Endothelial cell of umbilical vein (primary cell): ENCODE measurements at regions not wholly inside any gene's neighbourhood (a gene's known extent, or its start where the extent isn't known, plus 50 kb on each side); places are given as distances from the start of the nearest gene placed in this dataset.

Experiments used
- BruUV-seq: library from RNA; stranded (reverse); fragments of 400-500 nt; replicated peaks from 2 replicates; lab custom pipeline; 2021; lab: Mats Ljungman, UMichigan
- CTCF ChIA-PET: fragments of 300-600, 350-600 bp; sonication (Branson Sonifier 250); formaldehyde crosslinking; loops from one replicate; lab custom pipeline; 2021; ENCODE audit warnings: antibody characterized with exemption, inconsistent platforms; lab: Charles Lee
- POLR2A ChIA-PET: fragments of 300-600, 350-600 bp; sonication (Branson Sonifier 250); formaldehyde crosslinking; loops from one replicate; lab custom pipeline; 2021; ENCODE audit warnings: antibody characterized with exemption, inconsistent platforms; lab: Charles Lee
- DNase-seq: peaks from one replicate; pipeline ENCODE4 v3.0.0-alpha.2; 2011; ENCODE audit warnings: low read depth, low spot score
- FAIRE-seq: peaks from 2 replicates; lab custom pipeline; 2011; peaks lifted over from hg19 to GRCh38; lab: Jason Lieb, UNC
- H2AFZ ChIP-seq: 2 replicates; pipeline ENCODE4 v1.6.0; 2012; ENCODE audit warnings: low read depth, low read length, control low read depth, inconsistent platforms
- H3K27ac ChIP-seq: 2 replicates; pipeline ENCODE4 v1.5.1; 2011; ENCODE audit warnings: low read depth, mild to moderate bottlenecking, control low read depth, low read length, moderate library complexity; ENCODE audit not compliant: insufficient read depth
- H3K27me3 ChIP-seq, 2 experiments: 2 replicates each; pipeline versions ENCODE4 v1.6.0 to v1.6.1; 2011; ENCODE audit warnings: low read length in 2 of 2, mixed read lengths in 1 of 2; ENCODE audit not compliant: control insufficient read depth in 2 of 2, insufficient read depth in 2 of 2
- H3K36me3 ChIP-seq, 2 experiments: 2 replicates in 1 of 2; 3 replicates in 1 of 2; pipeline ENCODE4 v1.5.1; 2011; ENCODE audit warnings: low read length in 2 of 2, mild to moderate bottlenecking in 1 of 2, moderate library complexity in 1 of 2; ENCODE audit not compliant: control insufficient read depth in 2 of 2, insufficient read depth in 2 of 2; ENCODE audit errors: extremely low read depth in 1 of 2
- H3K4me1 ChIP-seq: 3 replicates; pipeline ENCODE4 v1.5.1; 2011; ENCODE audit warnings: mild to moderate bottlenecking, low read length; ENCODE audit not compliant: control insufficient read depth, insufficient read depth; ENCODE audit errors: extremely low read depth
- H3K4me2 ChIP-seq: 2 replicates; pipeline ENCODE4 v1.6.1; 2011; ENCODE audit warnings: low read length, control low read depth, mixed read lengths; ENCODE audit not compliant: insufficient read depth
- H3K4me3 ChIP-seq, 3 experiments: fragments of 200-600 bp in 1 of 3; sonication (generic), shearing (Covaris generic) in 1 of 3; replicated peaks in 1 of 3; 2 replicates each; pipeline ENCODE4 v1.5.1; 2011 to 2016; ENCODE audit warnings: control low read depth in 3 of 3, low read length in 3 of 3, mild to moderate bottlenecking in 2 of 3, inconsistent platforms in 1 of 3, low read depth in 1 of 3, moderate library complexity in 1 of 3; ENCODE audit not compliant: insufficient read depth in 1 of 3
- H3K79me2 ChIP-seq: 2 replicates; pipeline ENCODE4 v1.6.0; 2012; ENCODE audit warnings: low read length, inconsistent platforms; ENCODE audit not compliant: control insufficient read depth, insufficient read depth
- H3K9ac ChIP-seq: replicated peaks from 2 replicates; pipeline ENCODE3; 2011; ENCODE audit warnings: low read length, control low read depth; ENCODE audit not compliant: insufficient read depth; ENCODE audit errors: extremely low read depth
- H3K9me1 ChIP-seq: replicated peaks from 3 replicates; pipeline ENCODE4 v1.6.0; 2011; ENCODE audit warnings: mild to moderate bottlenecking, low read length; ENCODE audit not compliant: control insufficient read depth, insufficient read depth; ENCODE audit errors: extremely low read depth
- H3K9me3 ChIP-seq: replicated peaks from 2 replicates; pipeline ENCODE4 v1.5.1; 2012; ENCODE audit warnings: low read length, inconsistent platforms; ENCODE audit not compliant: control insufficient read depth, insufficient read depth
- H4K20me1 ChIP-seq: replicated peaks from 2 replicates; pipeline ENCODE3; 2011; ENCODE audit warnings: mild to moderate bottlenecking, low read length; ENCODE audit not compliant: control insufficient read depth, insufficient read depth; ENCODE audit errors: extremely low read depth
- CTCF ChIP-seq, 2 donors: IDR thresholded peaks; 1 replicate in 1 of 2; 2 replicates in 1 of 2; pipeline ENCODE4 v1.5.1; 2011; ENCODE audit warnings: low read length in 2 of 2, mild to moderate bottlenecking in 2 of 2, moderate library complexity in 2 of 2, control low read depth in 1 of 2, inconsistent platforms in 1 of 2, low read depth in 1 of 2; ENCODE audit not compliant: insufficient read depth in 1 of 2; ENCODE audit errors: extremely low read depth in 1 of 2
- EZH2 ChIP-seq: IDR thresholded peaks from 2 replicates; pipeline ENCODE4 v1.6.1; 2012; ENCODE audit warnings: borderline replicate concordance, low read depth, mild to moderate bottlenecking, moderate library complexity, low read length, inconsistent platforms; ENCODE audit not compliant: severe bottlenecking
- FOS ChIP-seq: IDR thresholded peaks from 2 replicates; pipeline ENCODE4 v1.6.1; 2011; ENCODE audit warnings: mild to moderate bottlenecking, low read length, moderate library complexity, borderline replicate concordance; ENCODE audit not compliant: insufficient read depth
- GATA2 ChIP-seq: IDR thresholded peaks from 2 replicates; pipeline ENCODE4 v1.7.0; 2011; ENCODE audit warnings: low read depth, mild to moderate bottlenecking, moderate library complexity, mixed read lengths, low read length; ENCODE audit not compliant: insufficient read length, insufficient read depth
- JUN ChIP-seq: IDR thresholded peaks from 2 replicates; pipeline ENCODE4 v1.6.1; 2011; ENCODE audit warnings: borderline replicate concordance, low read depth; ENCODE audit not compliant: insufficient read length, insufficient read depth
- MAX ChIP-seq: IDR thresholded peaks from 2 replicates; pipeline ENCODE4 v1.6.1; 2011; ENCODE audit not compliant: insufficient read depth, insufficient read length
- MYC ChIP-seq: IDR thresholded peaks from one replicate; pipeline ENCODE4 v1.6.1; 2011; ENCODE audit warnings: mild to moderate bottlenecking, low read depth, low read length
- POLR2A ChIP-seq: IDR thresholded peaks from 2 replicates; pipeline ENCODE4 v1.6.1; 2012; ENCODE audit warnings: low read depth, mild to moderate bottlenecking, control low read depth, low read length
- POLR2AphosphoS5 ChIP-seq: IDR thresholded peaks from 2 replicates; pipeline ENCODE4 v1.6.1; 2012; ENCODE audit warnings: low read depth, mild to moderate bottlenecking, control low read depth, low read length, moderate library complexity; ENCODE audit not compliant: insufficient read depth
- dilution Hi-C: fragments of 300-500 bp; cut with MboI; formaldehyde crosslinking; loops from one replicate; pipeline ENCODE4 v1.15.0; 2019; ENCODE audit warnings: low sequenced_read_pairs; ENCODE audit not compliant: extremely low pct_ligation_motif_present
- intact Hi-C: fragments of 100-400 bp; cut with micrococcal nuclease; formaldehyde crosslinking; loops from one replicate; pipeline ENCODE4 v1.10.0; 2022

- DNase-seq = no peak
- no peak for TF ChIP-seq CTCF (IDR thresholded peaks at IDR 0.05; ENCODE audit: extremely low read depth in 1 of 2, insufficient read depth in 1 of 2, low read depth in 1 of 2, low read length in 2 of 2)
- no peak for TF ChIP-seq EZH2
- TF ChIP-seq POLR2A = no peak
- no peak for TF ChIP-seq POLR2AphosphoS5
- TF ChIP-seq MAX = no peak
- TF ChIP-seq JUN = no peak
- no peak for TF ChIP-seq GATA2
- TF ChIP-seq FOS = no peak
- TF ChIP-seq MYC = no peak
- BruUV-seq = no TSS peak
Measured at GRCh38 chr15:47983533-47983932, 137.3 kb upstream of the SLC24A5 start.

More at GRCh38 chr15:47983533-47983932, 137.3 kb upstream of the SLC24A5 start:
- no peak overlapping the region for H3K4me3 ChIP-seq
- intact Hi-C loops (no loop called here), dilution Hi-C loops (no loop called here)
- H3K27me3 ChIP-seq = peaks cover 0 to under 1% of the 10 kb centered on the region in 2 experiments
- H3K9ac ChIP-seq = no peak overlapping the region
- no peak overlapping the region for H3K27ac ChIP-seq
- H3K36me3 ChIP-seq = no peaks in the 10 kb centered on the region
- H3K9me3 ChIP-seq = no peaks in the 10 kb centered on the region
- FAIRE-seq = no peak
- no peaks in the 10 kb centered on the region for H4K20me1 ChIP-seq
- no peaks in the 10 kb centered on the region for H3K9me1 ChIP-seq
- H3K79me2 ChIP-seq = no peaks in the 10 kb centered on the region
- H3K4me1 ChIP-seq = no peaks in the 10 kb centered on the region
- ChIA-PET CTCF (interaction anchor here (0.8 to 4.1 kb wide), 12 partner anchors 9 to 795 kb away, joined by 3 to 48 read pairs (median 3); partner anchors contain the start of gene SEMA6D), POLR2A (no interaction called here)
- no peak overlapping the region for H2AFZ ChIP-seq
- no peak overlapping the region for H3K4me2 ChIP-seq
